A549 (cell line): ENCODE measurements at regions not wholly inside any gene's neighbourhood (a gene's known extent, or its start where the extent isn't known, plus 50 kb on each side); places are given as distances from the start of the nearest gene placed in this dataset.

ENCODE experiments used
- ATAC-seq, 2 experiments: fragments of 200-7000 bp in 1 of 2; fragments of >200 bp in 1 of 2; cut with Nextera tagmentation in 1 of 2; cut with Tn5 transposase in 1 of 2; 3 replicates each; pipeline versions ENCODE4 v1.8.0 to v1.9.1; 2018 to 2020; ENCODE audit warnings: mild to moderate bottlenecking in 1 of 2, moderate library complexity in 1 of 2
- CTCF ChIA-PET: fragments of 300-600 bp; sonication (Branson Sonifier 250); formaldehyde crosslinking; extraction: SDS; loops from one replicate; lab custom pipeline; 2021; ENCODE audit warnings: antibody characterized with exemption, inconsistent platforms; lab: Yijun Ruan, JAX
- POLR2A ChIA-PET: fragments of 350-600 bp; formaldehyde crosslinking; extraction: SDS; loops from one replicate; lab custom pipeline; 2021; ENCODE audit warnings: antibody characterized with exemption, inconsistent platforms; lab: Yijun Ruan, JAX
- DNase-seq, 2 experiments: peaks; one replicate each; pipeline versions ENCODE4 v3.0.0 to v3.0.0-alpha.2; 2011 to 2016; ENCODE audit warnings: low read depth in 1 of 2, low spot score in 1 of 2
- FAIRE-seq: peaks from 2 replicates; lab custom pipeline; 2011; peaks lifted over from hg19 to GRCh38; lab: Jason Lieb, UNC
- H3K27ac ChIP-seq, 2 experiments: fragments of >200 bp; sonication (Bioruptor Twin); formaldehyde crosslinking; 3 replicates each; pipeline ENCODE4 v1.5.1; 2016 to 2017
- H3K4me1 ChIP-seq: fragments of >200 bp; sonication (Bioruptor Twin); formaldehyde crosslinking; 3 replicates; pipeline ENCODE4 v1.6.1; 2016
- H3K4me2 ChIP-seq: fragments of >200 bp; sonication (Bioruptor Twin); formaldehyde crosslinking; 3 replicates; pipeline ENCODE4 v1.6.1; 2016
- H3K4me3 ChIP-seq: fragments of >200 bp; sonication (Bioruptor Twin); formaldehyde crosslinking; 3 replicates; pipeline ENCODE4 v1.5.1; 2016
- H3K9me3 ChIP-seq: fragments of >200 bp; sonication (Bioruptor Twin); formaldehyde crosslinking; 3 replicates; pipeline ENCODE4 v1.6.1; 2016
- CBX2 ChIP-seq: fragments of 200-600 bp; sonication (generic); IDR thresholded peaks from 2 replicates; pipeline ENCODE4 v1.6.1; 2016; ENCODE audit warnings: low read depth, mild to moderate bottlenecking, borderline replicate concordance
- CHD4 ChIP-seq: fragments of 200-600 bp; sonication (generic); IDR thresholded peaks from 2 replicates; pipeline ENCODE4 v1.6.1; 2016; ENCODE audit warnings: antibody characterized with exemption, mild to moderate bottlenecking, borderline replicate concordance
- EHF ChIP-seq: fragments of 250-450 bp; sonication (Bioruptor Pico); IDR thresholded peaks from 2 replicates; pipeline ENCODE4 v1.5.0; 2020; ENCODE audit warnings: mild to moderate bottlenecking
- EP300 ChIP-seq, 2 experiments: fragments of >200 bp; sonication (Bioruptor Twin); formaldehyde crosslinking; IDR thresholded peaks; 2 replicates in 1 of 2; 3 replicates in 1 of 2; pipeline ENCODE4 v1.6.1; 2016 to 2017
- ESRRA ChIP-seq: fragments of 150-350 bp; IDR thresholded peaks from 2 replicates; pipeline ENCODE4 v1.6.1; 2014; ENCODE audit warnings: mild to moderate bottlenecking, low read length, borderline replicate concordance
- HDAC2 ChIP-seq: fragments of 200-600 bp; sonication (generic); IDR thresholded peaks from 2 replicates; pipeline ENCODE4 v1.6.1; 2016
- HOXB13 ChIP-seq: fragments of 250-450 bp; sonication (Bioruptor Pico); IDR thresholded peaks from 2 replicates; pipeline ENCODE4 v1.5.0; 2020; ENCODE audit warnings: low read depth, mild to moderate bottlenecking, moderate library complexity
- HOXB5 ChIP-seq: fragments of 250-450 bp; sonication (Bioruptor Pico); IDR thresholded peaks from 2 replicates; pipeline ENCODE4 v1.5.0; 2020; ENCODE audit warnings: mild to moderate bottlenecking, moderate library complexity
- JUN ChIP-seq, 2 experiments: fragments of >200 bp; sonication (Bioruptor Twin); formaldehyde crosslinking; IDR thresholded peaks; 2 replicates in 1 of 2; 3 replicates in 1 of 2; pipeline ENCODE4 v1.6.1; 2016 to 2017
- JUNB ChIP-seq: fragments of >200 bp; sonication (Bioruptor Twin); formaldehyde crosslinking; IDR thresholded peaks from 2 replicates; pipeline ENCODE4 v1.6.1; 2016
- KDM5A ChIP-seq: fragments of 200-600 bp; sonication (generic); IDR thresholded peaks from 2 replicates; pipeline ENCODE4 v1.6.1; 2016; ENCODE audit warnings: antibody characterized with exemption, mild to moderate bottlenecking
- MYC ChIP-seq: IDR thresholded peaks from 2 replicates; pipeline ENCODE4 v1.6.1; 2012; ENCODE audit warnings: mild to moderate bottlenecking, inconsistent platforms, low read length, improper control_type of control experiment, borderline replicate concordance
- NPAS2 ChIP-seq: fragments of 250-450 bp; sonication (Bioruptor Pico); IDR thresholded peaks from 2 replicates; pipeline ENCODE4 v1.8.0; 2022; ENCODE audit warnings: mild to moderate bottlenecking, moderate library complexity, borderline replicate concordance
- POLR2A ChIP-seq: IDR thresholded peaks from 2 replicates; pipeline ENCODE4 v1.6.1; 2012; ENCODE audit warnings: mild to moderate bottlenecking, low read length
- RAD21 ChIP-seq, 2 experiments: fragments of >200 bp in 1 of 2; sonication (Bioruptor Twin) in 1 of 2; formaldehyde crosslinking in 1 of 2; IDR thresholded peaks in 1 of 2; conservative IDR thresholded peaks in 1 of 2; 2 replicates in 1 of 2; 3 replicates in 1 of 2; pipeline ENCODE4 v1.6.1; 2012 to 2018; ENCODE audit warnings: inconsistent platforms in 1 of 2
- RARB ChIP-seq: fragments of 250-450 bp; sonication (Bioruptor Pico); IDR thresholded peaks from 2 replicates; pipeline ENCODE4 v1.8.0; 2021; ENCODE audit warnings: mild to moderate bottlenecking, moderate library complexity
- RCOR1 ChIP-seq: fragments of 150-350 bp; IDR thresholded peaks from 2 replicates; pipeline ENCODE4 v1.6.1; 2014; ENCODE audit warnings: antibody characterized with exemption, low read length, low read depth
- RNF2 ChIP-seq: fragments of 200-600 bp; sonication (generic); IDR thresholded peaks from 2 replicates; pipeline ENCODE4 v1.6.1; 2016; ENCODE audit warnings: low read depth, mild to moderate bottlenecking, antibody characterized with exemption, moderate library complexity, borderline replicate concordance
- TFCP2L1 ChIP-seq: fragments of 250-450 bp; sonication (Bioruptor Pico); IDR thresholded peaks from 2 replicates; pipeline ENCODE4 v1.5.0; 2021; ENCODE audit warnings: mild to moderate bottlenecking
- ZFP36 ChIP-seq: fragments of 450-650 bp; IDR thresholded peaks from 2 replicates; pipeline ENCODE4 v1.6.1; 2014; ENCODE audit warnings: borderline replicate concordance; ENCODE audit not compliant: partially characterized antibody
- ZNF302 ChIP-seq: fragments of 250-450 bp; sonication (Bioruptor Pico); IDR thresholded peaks from 2 replicates; pipeline ENCODE4 v1.9.0; 2021; ENCODE audit warnings: inconsistent platforms, mild to moderate bottlenecking, moderate library complexity
- WGBS: methylation state at CpG from one replicate; pipeline ENCODE4 v1.1.6; 2017; ENCODE audit errors: missing lambda C conversion rate; 5-methylcytosine and 5-hydroxymethylcytosine counted together
- TF ChIP-seq, protein P1 (sequence below): IDR thresholded peaks from 2 replicates; pipeline ENCODE4 v1.6.1; 2012; ENCODE audit warnings: low read depth, borderline replicate concordance
- TF ChIP-seq, protein P2 (sequence below): fragments of 150-350 bp; IDR thresholded peaks from 2 replicates; pipeline ENCODE4 v1.6.1; 2014; ENCODE audit warnings: low read depth, mild to moderate bottlenecking, low read length
- TF ChIP-seq, protein P3 (sequence below): IDR thresholded peaks from 2 replicates; pipeline ENCODE4 v1.6.1; 2012
- TF ChIP-seq, protein P4 (sequence below): IDR thresholded peaks from 2 replicates; pipeline ENCODE4 v1.6.1; 2012
- TF ChIP-seq, protein P5 (sequence below): fragments of >200 bp; sonication (Bioruptor Twin); formaldehyde crosslinking; IDR thresholded peaks from 3 replicates; pipeline ENCODE4 v1.6.1; 2016
- TF ChIP-seq, protein P6 (sequence below): fragments of 250-450 bp; sonication (Bioruptor Pico); IDR thresholded peaks from 2 replicates; pipeline ENCODE4 v1.5.0; 2021; ENCODE audit warnings: mild to moderate bottlenecking, moderate library complexity, borderline replicate concordance

DNA sequence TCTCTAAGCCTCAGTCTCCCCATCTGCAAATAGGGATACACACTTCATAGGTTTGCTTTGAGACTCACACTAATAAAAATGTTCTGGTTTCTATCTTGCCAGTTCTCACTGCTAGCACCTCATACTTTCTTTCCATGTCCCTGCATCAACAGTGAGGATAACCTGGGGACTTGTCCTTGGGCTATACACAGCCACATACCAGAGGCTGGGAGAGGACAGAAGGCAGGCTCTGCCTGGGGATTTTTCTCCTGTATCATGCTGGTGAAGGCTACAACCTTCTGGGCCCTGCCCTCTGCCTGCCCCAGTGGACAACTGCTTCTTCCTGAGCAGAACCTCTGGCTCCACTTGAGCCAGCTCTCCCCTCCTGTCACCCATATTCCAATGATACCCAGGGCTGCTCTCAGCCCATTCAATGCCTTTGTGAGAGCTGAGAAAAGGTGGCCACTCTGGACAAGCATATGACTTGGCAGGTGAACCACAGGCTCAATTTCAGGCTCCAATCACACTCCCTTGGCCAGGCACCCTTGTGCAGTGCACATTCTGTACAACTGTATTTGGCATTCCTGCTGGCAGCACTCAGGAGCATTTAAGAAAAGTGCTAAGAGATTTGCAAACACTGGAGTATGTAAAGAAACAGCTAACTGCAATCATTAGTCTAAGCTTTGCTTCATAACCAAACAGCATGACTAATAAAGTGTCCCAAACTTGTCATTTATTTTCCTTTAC, 135.8 kb upstream of the VRK1 start:
- no peaks in the 10 kb centered on the region for H3K4me1 ChIP-seq
- POLR2A ChIA-PET, result no interaction called here
- no peak overlapping the region for H3K4me2 ChIP-seq
- no peaks in the 10 kb centered on the region for H3K9me3 ChIP-seq
- H3K4me3 ChIP-seq, result no peak overlapping the region
- ATAC-seq (peak in 1 of 2 experiments; percentile 6; a peak in 1 of 6 replicates), FAIRE-seq (no peak), DNase-seq (no peak)
- CTCF ChIA-PET, result interaction anchor here (1.2 to 2.0 kb wide), 2 partner anchors 13 to 80 kb away, joined by 3 to 4 read pairs; no protein-coding TSS in a partner anchor
- H3K27ac ChIP-seq, result no peak overlapping the region
- no peak for TF ChIP-seq EP300 (IDR thresholded peaks at IDR 0.05)
- TF ChIP-seq, protein P1, sequence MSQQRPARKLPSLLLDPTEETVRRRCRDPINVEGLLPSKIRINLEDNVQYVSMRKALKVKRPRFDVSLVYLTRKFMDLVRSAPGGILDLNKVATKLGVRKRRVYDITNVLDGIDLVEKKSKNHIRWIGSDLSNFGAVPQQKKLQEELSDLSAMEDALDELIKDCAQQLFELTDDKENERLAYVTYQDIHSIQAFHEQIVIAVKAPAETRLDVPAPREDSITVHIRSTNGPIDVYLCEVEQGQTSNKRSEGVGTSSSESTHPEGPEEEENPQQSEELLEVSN, result no peak
- TF ChIP-seq KDM5A, result no peak
- TF ChIP-seq RNF2, result no peak
- TF ChIP-seq MYC, result no peak
- TF ChIP-seq, protein P2, sequence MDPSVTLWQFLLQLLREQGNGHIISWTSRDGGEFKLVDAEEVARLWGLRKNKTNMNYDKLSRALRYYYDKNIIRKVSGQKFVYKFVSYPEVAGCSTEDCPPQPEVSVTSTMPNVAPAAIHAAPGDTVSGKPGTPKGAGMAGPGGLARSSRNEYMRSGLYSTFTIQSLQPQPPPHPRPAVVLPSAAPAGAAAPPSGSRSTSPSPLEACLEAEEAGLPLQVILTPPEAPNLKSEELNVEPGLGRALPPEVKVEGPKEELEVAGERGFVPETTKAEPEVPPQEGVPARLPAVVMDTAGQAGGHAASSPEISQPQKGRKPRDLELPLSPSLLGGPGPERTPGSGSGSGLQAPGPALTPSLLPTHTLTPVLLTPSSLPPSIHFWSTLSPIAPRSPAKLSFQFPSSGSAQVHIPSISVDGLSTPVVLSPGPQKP, result no peak
- TF ChIP-seq POLR2A, result no peak
- TF ChIP-seq HOXB13, result no peak
- no peak for TF ChIP-seq EHF
- TF ChIP-seq, protein P3, sequence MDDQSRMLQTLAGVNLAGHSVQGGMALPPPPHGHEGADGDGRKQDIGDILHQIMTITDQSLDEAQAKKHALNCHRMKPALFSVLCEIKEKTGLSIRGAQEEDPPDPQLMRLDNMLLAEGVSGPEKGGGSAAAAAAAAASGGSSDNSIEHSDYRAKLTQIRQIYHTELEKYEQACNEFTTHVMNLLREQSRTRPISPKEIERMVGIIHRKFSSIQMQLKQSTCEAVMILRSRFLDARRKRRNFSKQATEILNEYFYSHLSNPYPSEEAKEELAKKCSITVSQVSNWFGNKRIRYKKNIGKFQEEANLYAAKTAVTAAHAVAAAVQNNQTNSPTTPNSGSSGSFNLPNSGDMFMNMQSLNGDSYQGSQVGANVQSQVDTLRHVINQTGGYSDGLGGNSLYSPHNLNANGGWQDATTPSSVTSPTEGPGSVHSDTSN, result no peak
- no peak for TF ChIP-seq ESRRA

DNA sequence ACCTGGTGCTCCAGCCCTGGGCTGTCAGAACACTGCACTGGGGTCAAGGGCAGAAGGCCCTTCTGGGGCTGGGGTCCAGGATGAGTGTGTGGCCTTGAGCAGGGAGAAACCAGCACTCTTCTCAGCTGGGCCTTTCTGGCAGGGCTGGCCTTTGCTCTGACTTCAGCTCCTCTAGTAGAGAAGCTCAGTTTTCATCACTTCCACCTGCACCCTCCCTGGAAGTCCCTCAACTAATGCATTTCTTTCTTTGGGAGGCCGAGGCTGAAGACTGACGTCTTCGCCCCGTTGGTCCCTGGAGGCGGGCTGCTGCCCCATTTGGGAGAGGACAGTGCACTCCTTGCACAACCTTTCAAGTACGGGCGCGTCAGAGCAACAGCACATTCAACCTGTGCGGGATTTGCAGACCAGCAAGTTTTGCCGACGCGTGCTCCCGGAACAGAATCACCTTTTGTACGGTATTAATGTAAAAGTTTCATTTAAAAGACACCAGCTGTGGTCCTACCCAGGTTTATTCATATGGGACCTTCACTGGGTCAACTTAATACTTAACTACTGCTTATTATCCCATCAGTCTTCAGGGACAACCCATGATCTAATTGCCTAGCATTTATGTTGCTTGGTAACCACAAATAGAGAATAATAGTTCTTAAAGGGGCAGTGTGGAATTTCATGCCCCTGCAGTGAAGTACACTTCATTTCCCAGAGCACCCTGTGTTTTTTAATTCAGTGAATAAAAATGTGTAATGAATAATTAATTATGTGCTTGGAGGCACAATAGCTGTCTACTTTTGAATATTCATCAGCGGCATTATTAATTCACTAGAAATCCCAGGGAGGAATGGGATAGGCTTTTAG, 134.8 kb upstream of the VRK1 start:
- CTCF ChIA-PET, result interaction anchor here (1.2 to 2.0 kb wide), 2 partner anchors 14 to 79 kb away, joined by 3 to 4 read pairs; no protein-coding TSS in a partner anchor
- TF ChIP-seq NPAS2 (CRISPR knock-in tag) (no peak), EP300 (IDR thresholded peaks at IDR 0.05) (no peak), RAD21 (conservative IDR thresholded peaks at IDR 0.05 in 1 of 2, IDR thresholded peaks at IDR 0.05 in 1 of 2) (no peak), EHF (no peak), RCOR1 (no peak), ZNF302 (CRISPR knock-in tag) (no peak), HDAC2 (no peak), TFCP2L1 (CRISPR knock-in tag) (no peak), HOXB5 (no peak), CBX2 (no peak), ZFP36 (no peak), JUN (IDR thresholded peaks at IDR 0.05) (no peak), CHD4 (no peak), JUNB (no peak), RARB (CRISPR knock-in tag) (no peak)
- TF ChIP-seq, protein P4, sequence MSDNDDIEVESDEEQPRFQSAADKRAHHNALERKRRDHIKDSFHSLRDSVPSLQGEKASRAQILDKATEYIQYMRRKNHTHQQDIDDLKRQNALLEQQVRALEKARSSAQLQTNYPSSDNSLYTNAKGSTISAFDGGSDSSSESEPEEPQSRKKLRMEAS, result no peak
- TF ChIP-seq, protein P5, sequence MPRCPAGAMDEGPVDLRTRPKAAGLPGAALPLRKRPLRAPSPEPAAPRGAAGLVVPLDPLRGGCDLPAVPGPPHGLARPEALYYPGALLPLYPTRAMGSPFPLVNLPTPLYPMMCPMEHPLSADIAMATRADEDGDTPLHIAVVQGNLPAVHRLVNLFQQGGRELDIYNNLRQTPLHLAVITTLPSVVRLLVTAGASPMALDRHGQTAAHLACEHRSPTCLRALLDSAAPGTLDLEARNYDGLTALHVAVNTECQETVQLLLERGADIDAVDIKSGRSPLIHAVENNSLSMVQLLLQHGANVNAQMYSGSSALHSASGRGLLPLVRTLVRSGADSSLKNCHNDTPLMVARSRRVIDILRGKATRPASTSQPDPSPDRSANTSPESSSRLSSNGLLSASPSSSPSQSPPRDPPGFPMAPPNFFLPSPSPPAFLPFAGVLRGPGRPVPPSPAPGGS, result no peak
- TF ChIP-seq, protein P6, sequence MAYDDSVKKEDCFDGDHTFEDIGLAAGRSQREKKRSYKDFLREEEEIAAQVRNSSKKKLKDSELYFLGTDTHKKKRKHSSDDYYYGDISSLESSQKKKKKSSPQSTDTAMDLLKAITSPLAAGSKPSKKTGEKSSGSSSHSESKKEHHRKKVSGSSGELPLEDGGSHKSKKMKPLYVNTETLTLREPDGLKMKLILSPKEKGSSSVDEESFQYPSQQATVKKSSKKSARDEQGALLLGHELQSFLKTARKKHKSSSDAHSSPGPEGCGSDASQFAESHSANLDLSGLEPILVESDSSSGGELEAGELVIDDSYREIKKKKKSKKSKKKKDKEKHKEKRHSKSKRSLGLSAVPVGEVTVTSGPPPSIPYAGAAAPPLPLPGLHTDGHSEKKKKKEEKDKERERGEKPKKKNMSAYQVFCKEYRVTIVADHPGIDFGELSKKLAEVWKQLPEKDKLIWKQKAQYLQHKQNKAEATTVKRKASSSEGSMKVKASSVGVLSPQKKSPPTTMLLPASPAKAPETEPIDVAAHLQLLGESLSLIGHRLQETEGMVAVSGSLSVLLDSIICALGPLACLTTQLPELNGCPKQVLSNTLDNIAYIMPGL (CRISPR knock-in tag), result no peak
- peak in 1 of 2 experiments; percentile 9 for DNase-seq

More for the DNA sequence above, 134.8 kb upstream of the VRK1 start:
- ATAC-seq (no peak; a peak in 1 of 6 replicates), FAIRE-seq (no peak)
- Histone ChIP-seq H3K27ac (no peak overlapping the region), H3K9me3 (no peaks in the 10 kb centered on the region), H3K4me2 (no peak overlapping the region), H3K4me3 (no peak overlapping the region), H3K4me1 (no peaks in the 10 kb centered on the region)
- WGBS, result 61% methylated on average over 15 of the region's 15 CpGs
- POLR2A ChIA-PET, result no interaction called here
